Stomach (tissue), 8 donors: ENCODE measurements at regions not wholly inside any gene's neighbourhood (a gene's known extent, or its start where the extent isn't known, plus 50 kb on each side); places are given as distances from the start of the nearest gene placed in this dataset.

Source experiments
- DNase-seq, 2 donors: peaks; one replicate each; pipeline versions ENCODE4 v3.0.0 to v3.0.0-alpha.2; 2013 to 2019
- H3K27ac ChIP-seq, 5 donors: fragments of 200-600 bp in 4 of 5; sonication (generic) in 4 of 5; one replicate each; pipeline ENCODE4 v1.5.1; 2013 to 2019; ENCODE audit warnings: mild to moderate bottlenecking in 1 of 5, moderate library complexity in 1 of 5
- H3K27me3 ChIP-seq, 3 donors: fragments of 200-600 bp; sonication (generic); one replicate each; pipeline ENCODE4 v1.5.1; 2017 to 2019; ENCODE audit warnings: mixed run types in 1 of 3
- H3K36me3 ChIP-seq, 4 donors: fragments of 200-600 bp; sonication (generic); 1 replicate in 3 of 4; 2 replicates in 1 of 4; pipeline ENCODE4 v1.5.1; 2016 to 2019
- H3K4me1 ChIP-seq, 4 donors: fragments of 200-600 bp; sonication (generic); one replicate each; pipeline ENCODE4 v1.5.1; 2016 to 2019
- H3K4me3 ChIP-seq, 4 donors: fragments of 200-600 bp; sonication (generic) in 3 of 4; one replicate each; pipeline ENCODE4 v1.5.1; 2016 to 2019; ENCODE audit warnings: mild to moderate bottlenecking in 1 of 4
- H3K9me3 ChIP-seq, 4 donors: fragments of 200-600 bp; sonication (generic); one replicate each; pipeline ENCODE4 v1.5.1; 2016 to 2019
- CTCF ChIP-seq, 7 experiments: fragments of 450-650 bp in 4 of 7; fragments of 200-600 bp in 3 of 7; sonication (generic) in 3 of 7; IDR thresholded peaks; one replicate each; pipeline ENCODE4 v1.5.1; 2016 to 2019; ENCODE audit warnings: antibody characterized with exemption in 7 of 7, control low read depth in 2 of 7, mild to moderate bottlenecking in 1 of 7
- EP300 ChIP-seq: sonication (generic); formaldehyde crosslinking; IDR thresholded peaks from one replicate; pipeline ENCODE4 v1.6.1; 2017; ENCODE audit warnings: antibody characterized with exemption
- POLR2A ChIP-seq, 4 donors: fragments of 450-650 bp; IDR thresholded peaks; one replicate each; pipeline ENCODE4 v1.6.1; 2016; ENCODE audit warnings: antibody characterized with exemption in 4 of 4, control low read depth in 2 of 4, mild to moderate bottlenecking in 1 of 4, moderate library complexity in 1 of 4
- POLR2AphosphoS5 ChIP-seq, 3 donors: sonication (generic); formaldehyde crosslinking; IDR thresholded peaks; one replicate each; pipeline ENCODE4 v1.6.1; 2016; ENCODE audit warnings: antibody characterized with exemption in 3 of 3
- WGBS, 5 donors: extraction: QIAGEN DNeasy Blood & Tissue Kit in 3 of 5; methylation state at CpG; one replicate each; pipeline versions ENCODE4 v1.1.5 to v1.1.7; 2013 to 2018; 5-methylcytosine and 5-hydroxymethylcytosine counted together
- intact Hi-C: fragments of 100-400 bp; cut with DNase I; formaldehyde crosslinking; loops from one replicate; pipeline ENCODE4 v1.15.1; 2023; ENCODE audit warnings: low total_unique reads
- donor health status: healthy with polysubstance abuse.
- donor health status: Bipolar disorder and iron deficiency.
- donor health status: healthy.

GRCh38 chr5:167577616-167578015 is 713.8 kb upstream of the WWC1 start:
- 84 to 91% (median 87%) methylated on average over 8 of the region's 8 CpGs for WGBS, 5 donors
- no peak overlapping the region for H3K27ac ChIP-seq
- peaks cover 0 to 4% (median 0%) of the 10 kb centered on the region in 4 donors for H3K9me3 ChIP-seq
- no peak for DNase-seq
- TF ChIP-seq CTCF (IDR thresholded peaks at IDR 0.05), result no peak
- TF ChIP-seq POLR2A (IDR thresholded peaks at IDR 0.05), result no peak
- TF ChIP-seq POLR2AphosphoS5 (IDR thresholded peaks at IDR 0.05), result no peak
- no peak for TF ChIP-seq EP300
- H3K4me1 ChIP-seq, result peaks cover 0 to 16% (median 4%) of the 10 kb centered on the region in 4 donors
- H3K36me3 ChIP-seq, result no peaks in the 10 kb centered on the region
- intact Hi-C loops, result no loop called here
- no peak overlapping the region for H3K4me3 ChIP-seq
- H3K27me3 ChIP-seq, result peaks cover 0 to 55% (median 0%) of the 10 kb centered on the region in 3 donors

- no peak for DNase-seq
- Histone ChIP-seq H3K27ac (no peak overlapping the region), H3K4me1 (peaks cover 0 to 3% (median under 1%) of the 10 kb centered on the region in 4 donors), H3K27me3 (peaks cover 0 to 46% (median 0%) of the 10 kb centered on the region in 3 donors), H3K9me3 (peaks cover 0 to 4% (median 0%) of the 10 kb centered on the region in 4 donors), H3K4me3 (no peak overlapping the region), H3K36me3 (no peaks in the 10 kb centered on the region)
- TF ChIP-seq CTCF (IDR thresholded peaks at IDR 0.05) (no peak), EP300 (no peak), POLR2AphosphoS5 (IDR thresholded peaks at IDR 0.05) (no peak), POLR2A (IDR thresholded peaks at IDR 0.05) (no peak)
- 79 to 87% (median 85%) methylated on average over 6 of the region's 6 CpGs for WGBS, 5 donors
- intact Hi-C loops, result no loop called here
These were observed 712.3 kb upstream of the WWC1 start for GRCh38 chr5:167578977-167579692.

- DNase-seq, result no peak
- Histone ChIP-seq H3K9me3 (peaks cover 0 to 4% (median 0%) of the 10 kb centered on the region in 4 donors), H3K4me1 (no peaks in the 10 kb centered on the region), H3K4me3 (no peak overlapping the region), H3K36me3 (no peaks in the 10 kb centered on the region), H3K27ac (no peak overlapping the region), H3K27me3 (peaks cover 0 to 41% (median 0%) of the 10 kb centered on the region in 3 donors)
- intact Hi-C loops, result no loop called here
- 79 to 89% (median 87%) methylated on average over 5 of the region's 5 CpGs for WGBS, 5 donors
- TF ChIP-seq EP300 (no peak), POLR2A (IDR thresholded peaks at IDR 0.05) (no peak), POLR2AphosphoS5 (IDR thresholded peaks at IDR 0.05) (no peak)
These were observed 711.8 kb upstream of the WWC1 start for GRCh38 chr5:167579693-167580055.

GRCh38 chr5:167580608-167581007 is 710.8 kb upstream of the WWC1 start:
- H3K9me3 ChIP-seq, result peaks cover 0 to 4% (median 0%) of the 10 kb centered on the region in 4 donors
- no peak for TF ChIP-seq POLR2A (IDR thresholded peaks at IDR 0.05)
- TF ChIP-seq EP300, result no peak
- TF ChIP-seq CTCF (IDR thresholded peaks at IDR 0.05), result no peak
- no peak for TF ChIP-seq POLR2AphosphoS5 (IDR thresholded peaks at IDR 0.05)
- 90 to 93% (median 91%) methylated on average over 13 of the region's 13 CpGs for WGBS, 5 donors
- H3K36me3 ChIP-seq, result no peaks in the 10 kb centered on the region
- H3K4me3 ChIP-seq, result no peak overlapping the region
- no peak overlapping the region for H3K27ac ChIP-seq
- DNase-seq, result no peak
- intact Hi-C loops, result no loop called here
- peaks cover 0 to 32% (median 0%) of the 10 kb centered on the region in 3 donors for H3K27me3 ChIP-seq
- H3K4me1 ChIP-seq, result no peaks in the 10 kb centered on the region

GRCh38 chr5:167582283-167582682 is 709.2 kb upstream of the WWC1 start:
- intact Hi-C loops, result no loop called here
- no peak for DNase-seq
- H3K27me3 ChIP-seq, result peaks cover 0 to 19% (median 0%) of the 10 kb centered on the region in 3 donors

More at GRCh38 chr5:167582283-167582682, 709.2 kb upstream of the WWC1 start:
- Histone ChIP-seq H3K27ac (no peak overlapping the region), H3K9me3 (peaks cover 0 to 4% (median 0%) of the 10 kb centered on the region in 4 donors), H3K36me3 (no peaks in the 10 kb centered on the region), H3K4me3 (no peak overlapping the region), H3K4me1 (no peaks in the 10 kb centered on the region)
- WGBS, 5 donors, result 23 to 64% (median 48%) methylated on average over 2 of the region's 2 CpGs
- TF ChIP-seq POLR2AphosphoS5 (IDR thresholded peaks at IDR 0.05), result no peak
- TF ChIP-seq EP300, result no peak
- no peak for TF ChIP-seq CTCF (IDR thresholded peaks at IDR 0.05)
- TF ChIP-seq POLR2A (IDR thresholded peaks at IDR 0.05), result no peak
